Epidermal melanocyte (primary cell): ENCODE measurements at regions not wholly inside any gene's neighbourhood (a gene's known extent, or its start where the extent isn't known, plus 50 kb on each side); places are given as distances from the start of the nearest gene placed in this dataset.
"Not testable (repeated sequence)": the region's sequence is repeated elsewhere in the genome, so short reads cannot be mapped to it uniquely, and the experiment has no call there.

Experiments used
- DNase-seq: peaks from one replicate; pipeline ENCODE4 v3.0.0; 2011; ENCODE audit warnings: low spot score; ENCODE audit not compliant: insufficient read length

- no peak for DNase-seq
Observed at GRCh38 chr3:163821841-163822240, 1256.5 kb downstream of the SI start.

GRCh38 chr3:163817015-163817414 lies 1261.3 kb downstream of the SI start:
- no peak for DNase-seq

- no peak for DNase-seq
Observed at GRCh38 chr3:163813935-163814334, 1264.4 kb downstream of the SI start.

- no peak for DNase-seq
Observed at GRCh38 chr3:163812006-163812405, 1266.3 kb downstream of the SI start.

- DNase-seq, result no peak
Observed at GRCh38 chr3:163809540-163809993, 1268.7 kb downstream of the SI start.

GRCh38 chr3:163786416-163786815 lies 1291.9 kb downstream of the SI start:
- DNase-seq, result no peak

- no peak for DNase-seq
Observed at GRCh38 chr3:163785693-163786092, 1292.6 kb downstream of the SI start.

- no peak for DNase-seq
Observed at GRCh38 chr3:163779396-163780344, 1298.6 kb downstream of the SI start.

- DNase-seq, result no peak
Observed at GRCh38 chr3:163776743-163777142, 1301.6 kb downstream of the SI start.

GRCh38 chr3:163773136-163773535 lies 1305.2 kb downstream of the SI start:
- no peak for DNase-seq

GRCh38 chr3:163768048-163768447 lies 1310.2 kb downstream of the SI start:
- DNase-seq, result no peak

GRCh38 chr3:163766112-163766511 lies 1312.2 kb downstream of the SI start:
- no peak for DNase-seq

- DNase-seq, result no peak
Observed at GRCh38 chr3:163753033-163753432, 1325.3 kb downstream of the SI start.

- DNase-seq, result no peak
Observed at GRCh38 chr3:163745204-163745603, 1333.1 kb downstream of the SI start.

- DNase-seq, result no peak
Observed at GRCh38 chr3:163735394-163735793, 1342.9 kb downstream of the SI start.

- no peak for DNase-seq
Observed at GRCh38 chr3:163730684-163731083, 1347.6 kb downstream of the SI start.

- DNase-seq, result no peak
Observed at GRCh38 chr3:163726125-163726524, 1352.2 kb downstream of the SI start.

GRCh38 chr3:163722405-163722804 lies 1355.9 kb downstream of the SI start:
- no peak for DNase-seq

GRCh38 chr3:163721596-163721995 lies 1356.7 kb downstream of the SI start:
- no peak for DNase-seq

GRCh38 chr3:163717377-163717776 lies 1360.9 kb downstream of the SI start:
- no peak for DNase-seq

GRCh38 chr3:163708428-163708827 lies 1369.9 kb downstream of the SI start:
- no peak for DNase-seq

GRCh38 chr3:163707659-163708058 lies 1370.6 kb downstream of the SI start:
- no peak for DNase-seq

- not testable (repeated sequence) for DNase-seq
Observed at GRCh38 chr3:163698221-163698620, 1380.1 kb downstream of the SI start.
